ENCODE measurements at regions not wholly inside any gene's neighbourhood (a gene's known extent, or its start where the extent isn't known, plus 50 kb on each side); places are given as distances from the start of the nearest gene placed in this dataset.

DNA sequence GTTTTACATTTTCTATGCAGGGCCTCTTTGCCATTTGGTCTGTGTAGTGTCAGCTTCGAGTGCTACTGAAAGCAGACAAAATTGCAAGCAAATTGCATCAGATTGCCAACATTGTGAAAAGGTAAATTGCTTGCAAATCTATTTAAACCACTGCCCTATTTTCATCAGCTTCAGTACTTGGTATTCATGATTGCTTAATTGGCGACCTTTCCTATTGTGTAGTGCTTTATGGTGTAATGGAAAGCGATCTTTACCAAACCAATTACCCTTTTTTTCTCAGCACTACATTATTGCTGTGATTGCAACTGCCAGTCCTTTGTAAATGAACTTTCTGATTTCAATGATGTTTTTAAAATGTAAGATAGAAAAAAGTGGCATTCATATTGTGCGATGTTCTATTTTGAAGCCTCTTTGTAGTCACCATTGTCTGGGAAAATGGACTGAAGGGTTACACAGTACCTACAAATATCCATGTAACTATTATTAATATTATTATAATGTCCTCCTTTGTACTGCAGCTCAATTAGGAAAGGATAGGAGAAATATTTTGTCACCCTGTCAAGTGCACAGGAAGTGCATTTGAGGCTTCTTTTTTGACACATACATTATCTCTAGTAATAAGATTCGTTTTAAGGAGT is 177.7 kb upstream of the SP8 start:
- TF ChIP-seq POLR2A (IDR thresholded peaks at IDR 0.05) (no peak), POLR2AphosphoS5 (IDR thresholded peaks at IDR 0.05; ENCODE audit: insufficient read depth in 1 of 2, low read depth in 1 of 2) (no peak)
- TF ChIP-seq, protein P1, sequence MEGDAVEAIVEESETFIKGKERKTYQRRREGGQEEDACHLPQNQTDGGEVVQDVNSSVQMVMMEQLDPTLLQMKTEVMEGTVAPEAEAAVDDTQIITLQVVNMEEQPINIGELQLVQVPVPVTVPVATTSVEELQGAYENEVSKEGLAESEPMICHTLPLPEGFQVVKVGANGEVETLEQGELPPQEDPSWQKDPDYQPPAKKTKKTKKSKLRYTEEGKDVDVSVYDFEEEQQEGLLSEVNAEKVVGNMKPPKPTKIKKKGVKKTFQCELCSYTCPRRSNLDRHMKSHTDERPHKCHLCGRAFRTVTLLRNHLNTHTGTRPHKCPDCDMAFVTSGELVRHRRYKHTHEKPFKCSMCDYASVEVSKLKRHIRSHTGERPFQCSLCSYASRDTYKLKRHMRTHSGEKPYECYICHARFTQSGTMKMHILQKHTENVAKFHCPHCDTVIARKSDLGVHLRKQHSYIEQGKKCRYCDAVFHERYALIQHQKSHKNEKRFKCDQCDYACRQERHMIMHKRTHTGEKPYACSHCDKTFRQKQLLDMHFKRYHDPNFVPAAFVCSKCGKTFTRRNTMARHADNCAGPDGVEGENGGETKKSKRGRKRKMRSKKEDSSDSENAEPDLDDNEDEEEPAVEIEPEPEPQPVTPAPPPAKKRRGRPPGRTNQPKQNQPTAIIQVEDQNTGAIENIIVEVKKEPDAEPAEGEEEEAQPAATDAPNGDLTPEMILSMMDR (IDR thresholded peaks at IDR 0.05), result no peak
